Epithelial cell of esophagus (primary cell): ENCODE measurements at regions not wholly inside any gene's neighbourhood (a gene's known extent, or its start where the extent isn't known, plus 50 kb on each side); places are given as distances from the start of the nearest gene placed in this dataset.
"Not testable (repeated sequence)": the region's sequence is repeated elsewhere in the genome, so short reads cannot be mapped to it uniquely, and the experiment has no call there.

Experiments
- DNase-seq: peaks from one replicate; pipeline ENCODE4 v3.0.0; 2010; ENCODE audit warnings: low read depth
- H3K4me3 ChIP-seq: 2 replicates; pipeline ENCODE4 v1.5.1; 2011; ENCODE audit warnings: mild to moderate bottlenecking, low read length, control low read depth
- TF ChIP-seq, protein P1 (sequence below): IDR thresholded peaks from 2 replicates; pipeline ENCODE4 v1.5.1; 2011; ENCODE audit warnings: low read depth, mild to moderate bottlenecking, low read length, control low read depth, inconsistent platforms; ENCODE audit not compliant: insufficient read depth; ENCODE audit errors: missing control alignments

DNA sequence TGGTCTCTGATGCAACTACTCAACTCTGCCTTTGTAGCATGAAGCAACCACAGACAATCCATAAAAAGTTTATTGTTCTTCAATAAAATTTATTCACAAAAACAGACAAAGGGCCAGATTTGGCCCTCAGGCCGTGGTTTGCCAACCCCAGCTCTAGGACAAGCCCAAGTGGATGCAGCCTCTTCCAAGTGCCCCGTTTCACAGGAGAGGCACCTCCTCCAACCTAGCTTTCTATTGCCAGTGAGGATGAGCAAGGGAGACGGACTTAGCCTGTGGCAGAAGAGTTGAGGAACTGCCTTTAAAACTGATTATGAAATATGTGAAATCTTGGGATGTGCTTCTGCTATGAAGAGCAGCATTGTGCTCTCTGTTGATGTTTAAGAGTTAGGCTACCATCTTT lies 105.4 kb downstream of the PSMG1 start:
- no peak for DNase-seq
- no peak overlapping the region for H3K4me3 ChIP-seq
- TF ChIP-seq, protein P1, sequence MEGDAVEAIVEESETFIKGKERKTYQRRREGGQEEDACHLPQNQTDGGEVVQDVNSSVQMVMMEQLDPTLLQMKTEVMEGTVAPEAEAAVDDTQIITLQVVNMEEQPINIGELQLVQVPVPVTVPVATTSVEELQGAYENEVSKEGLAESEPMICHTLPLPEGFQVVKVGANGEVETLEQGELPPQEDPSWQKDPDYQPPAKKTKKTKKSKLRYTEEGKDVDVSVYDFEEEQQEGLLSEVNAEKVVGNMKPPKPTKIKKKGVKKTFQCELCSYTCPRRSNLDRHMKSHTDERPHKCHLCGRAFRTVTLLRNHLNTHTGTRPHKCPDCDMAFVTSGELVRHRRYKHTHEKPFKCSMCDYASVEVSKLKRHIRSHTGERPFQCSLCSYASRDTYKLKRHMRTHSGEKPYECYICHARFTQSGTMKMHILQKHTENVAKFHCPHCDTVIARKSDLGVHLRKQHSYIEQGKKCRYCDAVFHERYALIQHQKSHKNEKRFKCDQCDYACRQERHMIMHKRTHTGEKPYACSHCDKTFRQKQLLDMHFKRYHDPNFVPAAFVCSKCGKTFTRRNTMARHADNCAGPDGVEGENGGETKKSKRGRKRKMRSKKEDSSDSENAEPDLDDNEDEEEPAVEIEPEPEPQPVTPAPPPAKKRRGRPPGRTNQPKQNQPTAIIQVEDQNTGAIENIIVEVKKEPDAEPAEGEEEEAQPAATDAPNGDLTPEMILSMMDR = no peak

DNA sequence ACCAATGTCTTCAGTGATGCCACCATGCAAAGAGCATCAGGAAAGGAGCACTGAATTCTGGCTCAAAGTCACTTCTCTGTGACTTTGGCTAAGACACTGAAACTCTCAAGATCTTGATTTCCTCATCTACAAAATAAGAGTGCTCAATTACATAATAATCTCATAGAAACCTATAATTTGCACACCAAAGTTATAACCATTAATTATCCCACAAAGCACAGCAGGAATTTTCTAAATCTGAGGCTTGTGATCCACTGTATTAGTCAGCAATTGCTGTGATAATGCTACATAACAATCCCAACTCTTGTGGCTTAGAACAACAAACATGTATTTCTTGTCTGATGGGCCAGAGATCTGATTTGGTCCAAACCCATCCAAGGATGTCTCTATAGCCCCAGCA lies 108.7 kb downstream of the PSMG1 start:
- H3K4me3 ChIP-seq = no peak overlapping the region
- TF ChIP-seq, protein P1 = no peak
- DNase-seq = no peak

DNA sequence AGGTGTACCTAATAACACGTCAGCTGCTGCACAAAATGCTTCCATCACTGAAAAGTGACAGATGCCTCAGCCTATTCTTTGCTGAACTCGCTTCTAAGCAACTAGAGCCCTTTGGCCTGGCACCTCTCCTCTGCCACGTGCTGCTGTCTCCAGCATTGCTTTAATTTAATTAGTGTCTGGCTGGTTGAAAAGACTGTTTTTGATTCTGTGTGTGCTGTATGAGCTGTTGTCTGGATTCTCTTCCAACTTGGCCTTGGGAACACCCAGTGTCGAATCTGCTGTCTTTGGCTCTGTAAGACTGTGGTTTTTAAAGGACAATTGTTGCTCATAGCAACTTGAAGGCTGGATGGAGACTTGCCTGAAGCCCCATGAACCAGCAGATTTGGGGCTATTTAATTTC lies 109.5 kb downstream of the PSMG1 start:
- TF ChIP-seq, protein P1 = no peak
- H3K4me3 ChIP-seq = no peak overlapping the region
- DNase-seq = no peak

DNA sequence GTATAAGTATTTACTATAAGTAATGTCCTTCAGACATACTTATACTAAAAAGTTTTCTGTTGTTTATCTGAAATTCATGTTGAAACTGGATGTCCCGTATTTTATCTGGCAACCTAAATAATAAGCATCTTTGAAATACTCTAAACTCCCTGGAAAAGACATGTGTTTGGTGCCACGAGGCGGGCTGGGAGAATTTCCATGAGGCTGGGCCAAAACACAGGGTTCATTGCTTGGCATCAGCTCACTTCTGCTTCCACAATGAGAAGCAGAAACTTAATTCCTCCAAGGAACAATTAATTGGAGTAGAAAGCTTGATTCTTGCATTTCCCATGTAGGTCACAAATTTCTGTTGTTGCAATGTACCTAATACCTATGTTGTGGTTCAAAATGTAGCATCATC lies 110.2 kb downstream of the PSMG1 start:
- no peak for DNase-seq
- H3K4me3 ChIP-seq = no peak overlapping the region
- TF ChIP-seq, protein P1 = no peak

DNA sequence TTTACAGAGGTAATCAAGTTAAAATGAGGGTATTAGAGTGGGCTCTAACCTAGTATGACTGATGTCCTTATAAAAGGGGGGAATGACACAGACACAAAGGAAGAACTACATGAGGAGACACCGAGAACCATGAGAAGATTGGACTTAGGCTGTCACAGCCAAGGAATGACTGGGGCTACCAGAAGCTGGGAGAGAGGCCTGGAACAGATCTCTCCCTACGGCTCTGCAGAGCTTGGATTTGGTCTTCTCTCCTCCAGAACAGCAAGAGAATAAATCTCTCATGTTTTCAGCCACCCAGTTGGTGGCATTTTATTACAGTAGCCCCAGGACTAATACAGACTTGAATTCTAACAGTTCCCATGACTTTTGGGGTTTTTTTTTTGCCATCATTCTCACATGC lies 110.8 kb downstream of the PSMG1 start:
- TF ChIP-seq, protein P1 = no peak
- no peak for DNase-seq

DNA sequence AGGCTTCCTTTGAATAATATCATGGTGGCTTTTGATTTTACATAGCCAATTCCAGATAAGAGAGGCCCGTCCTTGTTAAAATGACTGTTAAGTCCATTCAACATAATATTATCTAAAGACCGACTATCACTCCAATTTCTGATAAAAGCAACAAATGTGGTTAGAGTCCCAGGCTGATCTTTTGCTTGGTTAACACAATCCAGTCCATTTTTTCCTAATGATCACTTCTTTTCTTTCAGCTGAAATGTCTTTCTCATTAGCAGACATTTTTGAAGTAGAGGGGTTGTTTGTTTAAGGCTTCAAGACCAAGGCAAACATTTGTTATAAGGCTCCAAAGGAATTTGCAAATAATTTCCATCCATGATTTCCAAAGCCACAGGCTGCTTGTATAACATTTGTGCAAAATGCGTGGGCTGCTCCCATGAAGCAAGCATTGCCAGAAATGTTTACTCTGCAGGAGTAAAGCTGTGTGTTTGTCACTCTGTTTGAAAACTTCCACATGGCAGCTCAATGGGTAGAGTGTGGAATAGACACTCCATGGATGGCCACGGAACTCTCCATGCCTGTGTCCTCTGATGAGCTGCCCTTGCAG lies 111.5 kb downstream of the PSMG1 start:
- H3K4me3 ChIP-seq = no peak overlapping the region
- TF ChIP-seq, protein P1 = no peak
- no peak for DNase-seq

More for the DNA sequence above, 110.8 kb downstream of the PSMG1 start:
- no peak overlapping the region for H3K4me3 ChIP-seq

DNA sequence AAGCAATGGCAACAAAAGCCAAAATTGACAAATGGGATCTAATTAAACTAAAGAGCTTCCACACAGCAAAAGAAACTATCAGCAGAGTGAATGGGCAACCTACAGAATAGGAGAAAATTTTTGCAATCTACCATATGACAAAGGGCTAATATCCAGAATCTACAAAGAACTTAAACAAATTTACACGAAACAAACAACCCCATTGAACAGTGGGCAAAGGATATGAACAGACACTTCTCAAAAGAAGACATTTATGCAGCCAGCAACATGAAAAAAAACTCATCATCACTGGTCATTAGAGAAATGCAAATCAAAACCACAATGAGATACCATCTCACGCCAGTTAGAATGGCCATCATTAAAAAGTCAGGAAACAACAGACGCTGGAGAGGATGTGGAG lies 113.4 kb downstream of the PSMG1 start:
- DNase-seq, H3K4me3 ChIP-seq: not testable (repeated sequence)
